ENCODE measurements at regions not wholly inside any gene's neighbourhood (a gene's known extent, or its start where the extent isn't known, plus 50 kb on each side); places are given as distances from the start of the nearest gene placed in this dataset.

DNA sequence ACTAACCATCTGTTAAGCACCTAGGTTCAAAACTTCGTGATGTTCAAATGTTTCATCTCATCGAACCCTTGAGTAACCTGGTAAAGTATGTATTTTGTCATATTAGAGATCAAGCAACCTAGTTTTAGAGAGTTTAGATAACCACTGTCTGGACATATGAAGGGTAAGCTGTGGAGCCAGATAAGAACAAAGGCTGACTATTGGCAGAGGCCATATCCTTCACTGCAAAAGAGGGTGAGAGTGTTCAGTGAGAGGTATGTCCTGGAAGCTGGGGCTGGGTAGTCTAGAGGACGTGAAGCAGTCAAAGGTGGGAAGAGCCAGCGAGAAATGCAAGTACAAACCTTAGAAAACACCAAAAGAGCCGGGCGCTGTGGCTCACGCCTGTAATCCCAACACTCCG, 573.1 kb upstream of the KLF4 start:
- Histone ChIP-seq H3K27me3 (no peaks in the 10 kb centered on the region), H3K4me3 (no peak overlapping the region), H3K9me3 (no peaks in the 10 kb centered on the region), H3K4me1 (no peaks in the 10 kb centered on the region), H3K36me3 (no peaks in the 10 kb centered on the region), H3K27ac (no peak overlapping the region)
- intact Hi-C loops (cut with DNase I; ENCODE audit: low total_unique reads) = no loop called here
- TF ChIP-seq, protein P1, sequence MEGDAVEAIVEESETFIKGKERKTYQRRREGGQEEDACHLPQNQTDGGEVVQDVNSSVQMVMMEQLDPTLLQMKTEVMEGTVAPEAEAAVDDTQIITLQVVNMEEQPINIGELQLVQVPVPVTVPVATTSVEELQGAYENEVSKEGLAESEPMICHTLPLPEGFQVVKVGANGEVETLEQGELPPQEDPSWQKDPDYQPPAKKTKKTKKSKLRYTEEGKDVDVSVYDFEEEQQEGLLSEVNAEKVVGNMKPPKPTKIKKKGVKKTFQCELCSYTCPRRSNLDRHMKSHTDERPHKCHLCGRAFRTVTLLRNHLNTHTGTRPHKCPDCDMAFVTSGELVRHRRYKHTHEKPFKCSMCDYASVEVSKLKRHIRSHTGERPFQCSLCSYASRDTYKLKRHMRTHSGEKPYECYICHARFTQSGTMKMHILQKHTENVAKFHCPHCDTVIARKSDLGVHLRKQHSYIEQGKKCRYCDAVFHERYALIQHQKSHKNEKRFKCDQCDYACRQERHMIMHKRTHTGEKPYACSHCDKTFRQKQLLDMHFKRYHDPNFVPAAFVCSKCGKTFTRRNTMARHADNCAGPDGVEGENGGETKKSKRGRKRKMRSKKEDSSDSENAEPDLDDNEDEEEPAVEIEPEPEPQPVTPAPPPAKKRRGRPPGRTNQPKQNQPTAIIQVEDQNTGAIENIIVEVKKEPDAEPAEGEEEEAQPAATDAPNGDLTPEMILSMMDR (IDR thresholded peaks at IDR 0.05) = no peak
- DNase-seq = no peak

DNA sequence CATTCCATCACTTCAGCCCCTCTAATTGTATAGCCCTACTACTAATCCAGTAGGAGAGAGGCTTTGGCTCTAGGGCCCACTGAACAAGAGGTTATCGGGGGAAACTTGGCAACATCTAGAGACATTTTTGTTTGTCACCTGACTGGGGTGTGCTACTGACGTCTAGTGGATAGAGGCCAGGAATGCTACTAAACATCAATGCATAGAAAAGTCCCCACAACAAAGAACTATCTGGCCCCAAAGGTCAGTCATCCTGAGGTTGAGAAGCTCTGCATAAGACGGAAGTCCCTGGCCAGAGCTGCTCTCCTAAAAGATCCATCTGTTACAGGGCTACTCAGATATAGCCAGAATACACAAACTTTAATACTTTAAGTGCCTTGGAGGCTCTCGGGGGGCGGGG, 570.6 kb upstream of the KLF4 start:
- H3K9me3 ChIP-seq = no peaks in the 10 kb centered on the region
- DNase-seq = no peak
- no peaks in the 10 kb centered on the region for H3K27me3 ChIP-seq
- no peak overlapping the region for H3K27ac ChIP-seq
- no peaks in the 10 kb centered on the region for H3K4me1 ChIP-seq
- intact Hi-C loops (cut with DNase I; ENCODE audit: low total_unique reads) = no loop called here
- H3K36me3 ChIP-seq = no peaks in the 10 kb centered on the region
- H3K4me3 ChIP-seq = no peak overlapping the region
- TF ChIP-seq, protein P1 (IDR thresholded peaks at IDR 0.05) = no peak

DNA sequence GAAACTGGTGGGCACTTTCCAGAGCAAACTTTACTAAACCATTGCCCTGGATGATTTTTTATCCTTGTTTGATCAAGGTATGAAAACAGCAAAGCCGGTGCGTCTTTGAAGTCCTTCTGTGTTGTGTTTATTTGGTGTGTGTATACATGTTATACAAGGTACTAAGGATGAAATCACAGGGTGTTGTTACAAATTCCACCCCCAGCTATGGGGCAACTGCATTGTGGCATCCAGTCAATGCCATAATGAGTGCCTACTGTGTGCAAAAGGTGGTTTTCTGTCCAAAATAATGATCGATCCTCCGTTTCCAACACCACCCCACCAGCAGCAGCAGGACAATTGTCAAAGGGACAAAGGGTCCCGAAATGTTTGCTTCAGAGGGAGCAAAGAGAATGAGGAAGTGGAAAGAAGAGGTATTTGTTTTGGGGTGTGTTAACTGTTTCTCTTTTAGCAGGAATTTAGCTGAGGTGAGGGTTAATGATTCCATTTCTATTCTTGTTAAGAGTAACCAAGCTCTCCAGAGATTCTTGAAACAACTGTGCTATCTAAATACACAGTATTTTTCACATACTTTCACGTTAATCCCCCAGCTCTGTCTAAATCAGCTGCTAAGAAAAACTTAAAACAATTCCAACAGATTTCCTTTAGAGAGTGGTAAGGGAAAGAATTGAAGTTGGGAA, 568.7 kb upstream of the KLF4 start:
- Histone ChIP-seq H3K36me3 (no peaks in the 10 kb centered on the region), H3K4me1 (peaks cover 0 to 11% (median 8%) of the 10 kb centered on the region in 4 donors), H3K4me3 (no peak overlapping the region), H3K9me3 (no peaks in the 10 kb centered on the region), H3K27me3 (no peaks in the 10 kb centered on the region), H3K27ac (no peak overlapping the region)
- no peak for DNase-seq
- intact Hi-C loops (cut with DNase I; ENCODE audit: low total_unique reads) = no loop called here
- TF ChIP-seq, protein P1 (IDR thresholded peaks at IDR 0.05) = no peak

DNA sequence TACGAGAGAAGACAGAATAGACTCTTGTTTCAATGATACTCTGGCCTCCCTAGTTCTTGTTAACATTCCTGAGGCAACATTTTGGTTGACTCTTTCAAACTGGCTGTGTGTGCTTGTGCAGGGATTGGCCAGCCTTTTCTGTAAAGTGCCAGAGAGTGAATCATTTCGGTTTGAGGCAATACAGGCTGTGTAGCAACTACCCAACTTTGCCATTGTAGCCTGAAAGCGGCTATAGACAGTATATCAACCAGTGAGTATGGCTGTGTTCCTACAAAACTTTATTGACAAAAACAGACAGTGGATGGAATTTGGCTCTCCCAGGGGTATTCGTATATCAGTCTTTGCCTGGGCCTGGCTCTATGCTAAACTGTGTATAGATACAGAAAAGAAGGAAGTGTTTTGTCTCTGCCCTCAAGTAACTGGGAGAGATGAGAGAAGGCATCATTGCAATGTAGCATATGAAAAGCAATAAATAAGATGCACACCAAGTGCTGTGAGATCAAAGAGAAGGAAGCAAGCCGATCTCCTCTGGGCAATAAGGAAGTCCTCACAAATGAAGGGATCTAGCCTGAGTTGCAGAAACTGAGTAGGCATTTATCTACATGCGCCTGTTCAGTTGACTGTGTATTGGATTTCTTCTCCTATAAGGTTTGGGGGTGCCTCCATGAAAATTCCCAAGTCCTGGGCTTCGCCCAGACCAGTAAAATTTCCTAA, 568.0 kb upstream of the KLF4 start:
- TF ChIP-seq, protein P1 (IDR thresholded peaks at IDR 0.05) = no peak
- Histone ChIP-seq H3K36me3 (no peaks in the 10 kb centered on the region), H3K4me3 (no peak overlapping the region), H3K9me3 (no peaks in the 10 kb centered on the region), H3K27ac (no peak overlapping the region), H3K4me1 (peaks cover 0 to 16% (median 11%) of the 10 kb centered on the region in 4 donors), H3K27me3 (no peaks in the 10 kb centered on the region)
- intact Hi-C loops (cut with DNase I; ENCODE audit: low total_unique reads) = no loop called here
- peak in 1 of 2 donors; percentile 43 for DNase-seq

DNA sequence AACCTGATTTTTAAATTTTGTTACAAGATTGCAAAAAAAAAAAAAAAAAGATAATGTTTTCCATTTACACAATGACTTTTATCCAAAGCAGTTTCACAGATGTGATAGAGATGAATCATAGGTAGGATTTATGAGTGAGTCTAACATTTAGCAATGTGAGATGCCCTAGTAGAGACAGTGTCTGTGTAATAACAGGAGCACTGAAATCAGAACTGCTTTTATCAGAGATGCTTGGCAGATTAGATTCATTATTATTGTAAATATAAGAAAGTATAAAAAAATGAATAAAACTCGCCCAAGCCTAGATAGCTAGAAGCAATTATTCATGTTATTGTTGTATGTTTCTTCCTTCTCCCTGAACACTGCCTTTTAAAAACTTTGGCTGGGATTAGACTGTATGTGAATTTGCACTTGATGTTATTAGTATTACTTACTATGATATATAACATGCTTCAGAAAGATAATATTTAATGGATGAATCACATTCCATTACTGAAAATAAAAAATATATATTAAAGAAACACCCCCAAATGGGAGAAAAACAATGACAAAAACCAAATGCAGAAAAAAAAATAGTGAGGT, 567.3 kb upstream of the KLF4 start:
- TF ChIP-seq, protein P1 (IDR thresholded peaks at IDR 0.05) = no peak
- H3K27ac ChIP-seq = no peak overlapping the region
- H3K9me3 ChIP-seq = no peaks in the 10 kb centered on the region
- intact Hi-C loops (cut with DNase I; ENCODE audit: low total_unique reads) = no loop called here
- peaks cover 0 to 16% (median 11%) of the 10 kb centered on the region in 4 donors for H3K4me1 ChIP-seq
- no peaks in the 10 kb centered on the region for H3K27me3 ChIP-seq
- H3K4me3 ChIP-seq = no peak overlapping the region
- H3K36me3 ChIP-seq = no peaks in the 10 kb centered on the region
- DNase-seq = no peak
